Endodermal cell (in vitro differentiated cells): ENCODE measurements at regions not wholly inside any gene's neighbourhood (a gene's known extent, or its start where the extent isn't known, plus 50 kb on each side); places are given as distances from the start of the nearest gene placed in this dataset.

ENCODE experiments used
- DNase-seq: peaks from one replicate; pipeline ENCODE4 v3.0.0-alpha.2; 2017
- H3K27ac ChIP-seq: 2 replicates; pipeline ENCODE4 v1.5.1; 2013; ENCODE audit warnings: mild to moderate bottlenecking, low read depth, low read length, moderate library complexity
- H3K27me3 ChIP-seq: 2 replicates; pipeline ENCODE4 v1.6.1; 2013; ENCODE audit warnings: mild to moderate bottlenecking, low read length, moderate library complexity; ENCODE audit not compliant: insufficient read depth, control insufficient read depth, poor library complexity, severe bottlenecking
- H3K36me3 ChIP-seq: 2 replicates; pipeline ENCODE4 v1.7.0; 2013; ENCODE audit warnings: mild to moderate bottlenecking, low read length, moderate library complexity; ENCODE audit not compliant: control insufficient read depth, insufficient read depth
- H3K4me1 ChIP-seq: one replicate; pipeline ENCODE4 v1.7.0; 2013; ENCODE audit warnings: low read length; ENCODE audit not compliant: control insufficient read depth, insufficient read depth
- H3K4me3 ChIP-seq: 2 replicates; pipeline ENCODE4 v1.5.1; 2013; ENCODE audit warnings: mild to moderate bottlenecking, low read length, moderate library complexity
- H3K9ac ChIP-seq: 2 replicates; pipeline ENCODE4 v1.6.1; 2013; ENCODE audit warnings: mild to moderate bottlenecking, low read length, moderate library complexity; ENCODE audit not compliant: poor library complexity, severe bottlenecking; ENCODE audit errors: extremely low read depth
- H3K9me3 ChIP-seq: 2 replicates; pipeline ENCODE4 v1.6.1; 2013; ENCODE audit warnings: mild to moderate bottlenecking, low read length, moderate library complexity; ENCODE audit not compliant: control insufficient read depth
- H3K27ac Mint-ChIP-seq: 2 replicates; pipeline ENCODE4 v1.8.0; 2020; ENCODE audit warnings: mixed read lengths
- H3K27me3 Mint-ChIP-seq: 2 replicates; pipeline ENCODE4 v1.8.0; 2021; ENCODE audit warnings: mild to moderate bottlenecking, mixed read lengths; ENCODE audit not compliant: insufficient read depth
- H3K36me3 Mint-ChIP-seq: 2 replicates; pipeline ENCODE4 v1.8.0; 2020; ENCODE audit warnings: low read depth, mixed read lengths
- H3K4me1 Mint-ChIP-seq: 2 replicates; pipeline ENCODE4 v1.8.0; 2020; ENCODE audit warnings: mixed read lengths
- H3K4me3 Mint-ChIP-seq: 2 replicates; pipeline ENCODE4 v1.8.0; 2020; ENCODE audit warnings: mild to moderate bottlenecking, moderate library complexity, mixed read lengths
- H3K9me3 Mint-ChIP-seq: 2 replicates; pipeline ENCODE4 v1.8.0; 2020; ENCODE audit warnings: mild to moderate bottlenecking, mixed read lengths
- CTCF ChIP-seq: fragments of 200-600 bp; sonication (generic); conservative IDR thresholded peaks from 2 replicates; pipeline ENCODE4 v1.5.0; 2021; ENCODE audit warnings: antibody characterized with exemption, mild to moderate bottlenecking
- WGBS, 2 experiments: methylation state at CpG; one replicate each; pipeline versions ENCODE4 v1.1.5 to v1.1.7; 2013; ENCODE audit warnings: missing lambda C conversion rate in 2 of 2, mixed read lengths in 1 of 2; ENCODE audit not compliant: insufficient coverage in 1 of 2, insufficient read length in 1 of 2; 5-methylcytosine and 5-hydroxymethylcytosine counted together

- no peak overlapping the region for H3K27ac Mint-ChIP-seq
These were observed 733.0 kb upstream of the ZWINT start for GRCh38 chr10:57094083-57094482.

GRCh38 chr10:57053530-57053929, 692.5 kb upstream of the ZWINT start:
- H3K27me3 Mint-ChIP-seq: no peaks in the 10 kb centered on the region
- no peak for DNase-seq
- H3K27ac Mint-ChIP-seq: no peak overlapping the region
- Histone ChIP-seq H3K4me3 (no peak overlapping the region), H3K27me3 (no peaks in the 10 kb centered on the region), H3K4me1 (peaks cover 7% of the 10 kb centered on the region), H3K36me3 (no peaks in the 10 kb centered on the region), H3K9ac (no peak overlapping the region), H3K9me3 (peaks cover 5% of the 10 kb centered on the region), H3K27ac (no peak overlapping the region)
- H3K4me1 Mint-ChIP-seq: peaks cover 20% of the 10 kb centered on the region
- WGBS, 2 experiments: 93 to 100% methylated on average over 2 to 6 of the region's 6 CpGs
- TF ChIP-seq CTCF: no peak
- peaks cover 9% of the 10 kb centered on the region for H3K9me3 Mint-ChIP-seq
- no peak overlapping the region for H3K4me3 Mint-ChIP-seq
- H3K36me3 Mint-ChIP-seq: no peaks in the 10 kb centered on the region

More at GRCh38 chr10:57094083-57094482, 733.0 kb upstream of the ZWINT start:
- Mint-ChIP-seq H3K4me1 (no peaks in the 10 kb centered on the region), H3K9me3 (peaks cover 21% of the 10 kb centered on the region), H3K4me3 (no peak overlapping the region), H3K36me3 (no peaks in the 10 kb centered on the region), H3K27me3 (no peaks in the 10 kb centered on the region)
- TF ChIP-seq CTCF: no peak
- Histone ChIP-seq H3K4me3 (no peak overlapping the region), H3K36me3 (no peaks in the 10 kb centered on the region), H3K9me3 (peaks cover 30% of the 10 kb centered on the region), H3K27me3 (no peaks in the 10 kb centered on the region), H3K4me1 (no peaks in the 10 kb centered on the region), H3K27ac (no peak overlapping the region), H3K9ac (no peak overlapping the region)
- DNase-seq: no peak

GRCh38 chr10:57049096-57049495, 688.0 kb upstream of the ZWINT start:
- Histone ChIP-seq H3K9ac (no peak overlapping the region), H3K4me1 (peaks cover 13% of the 10 kb centered on the region), H3K27me3 (no peaks in the 10 kb centered on the region), H3K4me3 (no peak overlapping the region), H3K9me3 (peaks cover 5% of the 10 kb centered on the region), H3K36me3 (no peaks in the 10 kb centered on the region), H3K27ac (no peak overlapping the region)
- peaks cover 18% of the 10 kb centered on the region for H3K4me1 Mint-ChIP-seq
- peaks cover 7% of the 10 kb centered on the region for H3K9me3 Mint-ChIP-seq
- H3K27me3 Mint-ChIP-seq: no peaks in the 10 kb centered on the region
- H3K36me3 Mint-ChIP-seq: no peaks in the 10 kb centered on the region
- no peak overlapping the region for H3K4me3 Mint-ChIP-seq
- no peak for TF ChIP-seq CTCF
- 83 to 100% methylated on average over 1 to 2 of the region's 2 CpGs for WGBS, 2 experiments
- DNase-seq: peak; percentile 54
- H3K27ac Mint-ChIP-seq: peak overlapping the region; percentile 31
